DMS153 treated with DMSO at 0.1 percent for 48 hours (cell line): ENCODE measurements at regions not wholly inside any gene's neighbourhood (a gene's known extent, or its start where the extent isn't known, plus 50 kb on each side); places are given as distances from the start of the nearest gene placed in this dataset.
"Not testable (repeated sequence)": the region's sequence is repeated elsewhere in the genome, so short reads cannot be mapped to it uniquely, and the experiment has no call there.

Source experiments
- DNase-seq: peaks from one replicate; lab custom pipeline; 2025; ENCODE audit not compliant: unreplicated experiment; lab: John Stamatoyannopoulos, UW

DNA sequence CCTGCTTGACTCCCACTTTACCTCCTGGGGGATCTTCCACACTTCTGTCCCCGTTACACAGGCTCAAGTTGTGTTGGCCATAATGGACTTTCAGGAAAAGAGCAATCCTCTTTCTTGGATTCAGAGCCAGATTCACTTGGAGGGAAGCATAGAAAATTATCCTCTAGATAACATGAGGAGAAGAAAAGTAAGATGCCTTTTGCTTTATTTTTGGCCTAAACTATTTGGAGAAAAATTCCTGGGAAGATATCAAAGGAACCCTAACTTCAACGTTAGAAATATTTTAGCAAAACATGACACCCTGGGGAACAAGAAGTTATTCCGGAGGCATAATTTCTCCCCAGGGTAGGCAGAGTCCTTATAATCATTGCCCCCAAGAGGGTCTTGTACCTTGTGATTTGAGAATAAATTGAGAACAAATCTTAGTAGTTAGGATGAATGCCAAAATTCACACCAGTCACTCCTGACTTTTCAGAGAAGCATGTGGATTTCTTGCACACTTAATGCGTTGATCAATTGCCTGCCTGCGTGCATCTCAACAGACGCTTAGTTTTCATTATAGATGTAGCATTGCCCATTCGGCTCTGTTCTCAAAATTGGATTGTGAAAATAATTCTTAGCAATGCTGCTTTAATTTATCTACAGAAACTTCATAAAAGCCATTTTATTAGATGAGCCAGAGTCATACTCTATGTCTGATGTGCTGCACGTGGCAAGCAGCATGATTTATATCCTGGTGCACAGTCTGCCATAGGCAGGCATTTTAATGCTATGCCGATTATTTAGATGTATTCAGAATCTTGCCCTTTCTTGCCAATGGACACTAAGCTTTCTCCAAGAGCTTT, 224.4 kb downstream of the C7orf25 start:
- DNase-seq, result no peak

DNA sequence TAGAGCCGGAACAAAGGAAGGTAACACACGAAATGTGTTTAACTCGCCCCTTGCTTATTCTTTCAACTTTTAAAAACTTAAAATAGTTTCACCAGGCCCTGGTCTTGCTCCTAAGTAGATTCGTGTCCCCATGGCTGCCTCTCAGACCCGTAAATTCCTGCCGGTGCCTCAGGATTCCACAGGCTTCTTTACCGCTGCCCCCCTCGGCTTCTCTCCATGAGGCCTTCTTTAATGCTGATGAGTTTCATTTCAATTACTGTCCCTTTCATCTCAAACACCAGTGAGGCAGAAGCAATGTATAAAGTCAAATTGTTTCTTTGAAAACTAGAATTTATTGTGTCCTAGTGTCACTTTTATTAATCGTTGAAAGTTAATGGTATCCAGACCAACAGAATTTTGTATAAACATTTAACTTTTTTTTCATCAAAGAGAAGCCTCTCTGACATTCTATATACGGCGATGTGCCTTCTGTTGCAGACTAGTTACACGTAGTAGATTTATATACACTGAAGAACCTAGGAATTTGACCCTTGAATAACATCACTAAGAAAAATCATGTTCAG, 225.2 kb downstream of the C7orf25 start:
- DNase-seq, result no peak

DNA sequence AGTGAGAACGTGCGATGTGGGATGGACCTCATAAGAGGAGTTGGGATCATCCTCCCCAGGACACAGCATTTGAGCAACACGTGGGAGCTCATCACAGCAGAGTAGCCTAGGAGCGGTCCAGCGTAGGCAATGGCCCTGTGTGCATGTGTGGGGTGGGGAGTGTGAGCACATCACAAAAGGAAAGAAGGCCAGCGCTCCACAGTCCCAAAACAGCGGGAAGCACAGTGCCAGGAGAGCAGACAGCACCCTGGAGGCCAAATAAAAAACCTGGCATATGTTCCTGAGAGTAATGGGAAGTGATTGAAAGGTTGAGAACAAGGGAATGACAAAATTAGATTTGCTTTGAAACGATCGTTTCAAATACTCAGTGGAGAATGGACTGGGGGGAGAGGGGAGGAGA, 226.0 kb downstream of the C7orf25 start:
- no peak for DNase-seq

DNA sequence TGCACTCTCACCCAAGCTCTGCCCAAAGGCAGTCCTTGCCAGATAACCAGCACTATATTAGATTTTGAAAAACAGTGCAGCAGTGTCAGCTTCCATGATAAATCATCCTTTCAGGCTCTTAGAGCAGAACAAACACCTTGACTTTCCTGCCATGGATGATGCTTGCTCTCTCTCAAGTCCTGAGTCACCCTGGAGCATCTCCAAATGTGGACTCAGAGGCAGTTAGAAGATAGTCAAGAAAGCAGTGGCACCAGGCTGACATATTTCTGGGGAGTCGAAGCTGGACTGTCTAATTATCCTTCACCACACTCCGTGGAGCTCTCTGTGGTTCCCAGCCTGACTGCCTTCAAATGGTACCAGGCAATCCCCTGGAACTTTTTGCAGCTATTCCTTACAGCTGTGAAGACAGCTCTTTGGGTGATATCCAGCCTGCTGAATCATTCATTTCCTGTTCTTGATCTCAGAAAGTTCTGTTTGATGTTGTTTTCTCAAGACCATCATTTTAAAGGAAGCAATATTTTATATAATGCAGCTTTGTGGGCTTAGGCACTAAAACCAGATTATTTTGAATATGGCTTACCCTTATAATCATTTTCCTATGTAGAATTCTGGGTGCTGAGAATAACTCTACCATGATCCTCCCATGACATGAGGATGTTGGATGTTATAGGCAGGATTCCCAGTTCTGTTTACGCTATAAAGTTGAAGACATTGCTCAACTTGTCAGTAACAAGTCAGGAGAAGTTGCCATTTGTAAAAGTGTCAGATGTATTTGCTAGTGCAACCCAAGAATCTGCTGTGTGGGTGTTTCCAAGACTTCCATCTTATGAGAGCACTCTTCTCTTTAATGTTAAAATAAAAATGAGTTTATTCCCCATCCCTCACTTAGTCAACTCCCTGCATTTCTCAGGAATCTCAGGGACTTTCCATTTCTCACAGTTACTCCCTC, 233.8 kb downstream of the C7orf25 start:
- DNase-seq, result no peak

DNA sequence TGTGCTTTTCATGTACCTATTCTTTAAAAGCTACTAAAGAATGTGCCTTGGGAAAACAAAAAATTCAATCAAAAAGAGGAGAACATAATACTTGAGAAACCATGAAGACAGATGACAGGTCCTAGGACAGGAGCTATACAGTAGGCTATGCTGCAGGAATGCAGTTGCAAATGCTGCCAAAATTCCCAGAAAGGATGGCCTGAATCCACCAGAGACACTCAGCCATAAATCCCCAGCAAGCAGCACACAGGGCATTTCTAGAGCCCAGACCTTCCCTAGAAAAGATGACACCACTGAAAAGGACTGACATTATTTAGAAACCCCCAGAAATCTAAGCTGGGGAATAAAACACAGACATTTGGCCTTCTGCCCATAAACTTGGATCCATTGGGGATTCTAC, 237.3 kb downstream of the C7orf25 start:
- DNase-seq, result no peak

DNA sequence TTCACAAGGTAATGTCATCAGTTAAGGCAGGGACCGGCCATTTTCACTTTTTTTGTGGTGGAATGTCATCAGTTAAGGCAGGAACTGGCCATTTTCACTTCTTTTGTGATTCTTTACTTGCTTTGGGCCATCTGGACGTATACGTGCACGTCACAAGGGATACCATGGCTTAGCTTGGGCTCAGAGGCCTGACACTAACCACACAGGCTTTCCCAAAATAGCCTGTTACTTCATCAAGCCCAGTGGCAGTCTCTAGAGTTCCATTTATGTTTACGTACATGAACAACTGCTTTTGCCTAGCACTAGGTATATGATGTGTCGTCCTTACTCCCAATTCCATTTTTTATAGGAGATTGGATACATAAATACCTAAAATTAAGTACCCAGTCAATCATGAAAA, 237.9 kb downstream of the C7orf25 start:
- DNase-seq, result no peak

DNA sequence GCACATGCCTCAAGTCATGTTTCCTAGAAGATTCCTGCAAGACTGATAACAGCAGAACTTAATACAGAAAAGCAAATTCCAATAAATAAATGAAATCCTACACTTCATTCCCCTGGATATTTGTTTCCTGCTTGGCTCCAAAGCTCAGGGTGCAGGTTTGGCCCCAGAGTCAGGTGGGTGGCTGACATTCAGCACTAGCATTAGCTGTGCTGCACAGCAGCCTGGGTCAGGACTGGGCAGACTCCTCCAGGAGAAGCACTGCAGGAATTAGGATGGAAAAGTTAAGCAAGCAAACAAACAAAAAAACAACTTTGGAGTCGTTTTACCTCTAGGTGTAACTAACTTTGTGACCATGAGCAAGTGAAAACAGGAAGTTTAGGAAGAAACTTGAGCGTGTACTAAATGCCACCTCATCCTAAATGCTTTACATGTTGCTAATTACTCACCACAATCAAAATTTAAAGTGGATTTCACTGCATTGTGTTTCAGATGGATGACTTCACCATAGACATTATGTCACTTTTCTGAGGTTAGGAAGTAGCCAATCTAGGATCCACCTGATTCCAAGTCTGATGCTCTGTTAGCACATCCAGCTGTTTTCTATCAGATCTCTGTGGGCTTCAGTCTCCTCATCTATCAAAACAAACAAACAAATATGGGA, 239.4 kb downstream of the C7orf25 start:
- DNase-seq, result no peak

DNA sequence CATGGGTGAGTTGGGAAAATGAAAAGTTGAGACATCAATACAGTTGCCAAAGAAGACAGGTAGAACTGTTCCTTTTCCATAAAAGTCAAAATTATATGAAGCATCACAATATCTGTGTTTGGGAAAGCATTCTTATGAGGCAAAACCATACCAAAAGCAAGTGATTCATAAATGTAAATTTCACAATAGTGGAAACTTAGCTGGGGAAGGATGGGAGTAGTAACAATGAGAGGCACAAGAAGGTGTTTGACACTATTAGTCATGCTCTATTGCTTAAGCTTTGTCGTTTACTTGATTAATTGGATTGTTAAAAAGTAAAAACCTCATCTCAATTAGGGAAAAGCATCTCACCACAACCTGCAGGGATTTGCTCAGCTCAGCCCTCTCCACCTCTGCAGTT, 240.2 kb downstream of the C7orf25 start:
- no peak for DNase-seq

DNA sequence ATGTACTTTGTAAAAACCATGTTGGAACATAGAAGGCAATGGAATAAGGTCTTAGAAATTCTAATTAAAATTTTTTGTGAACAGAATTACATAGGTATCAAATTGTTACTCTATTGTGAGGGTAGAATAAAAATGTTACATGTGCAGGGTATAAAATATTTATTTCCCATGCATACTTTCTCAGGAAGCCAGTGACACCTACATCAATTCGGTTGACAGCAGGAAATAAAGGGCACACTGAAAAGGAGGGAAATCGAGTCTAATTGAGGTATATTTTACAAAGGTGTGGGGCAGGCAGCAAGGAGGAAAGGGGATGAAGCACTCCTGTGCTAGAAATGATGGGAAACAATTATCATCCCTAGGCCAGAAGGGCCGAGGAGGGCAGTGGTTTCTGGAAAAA, 244.9 kb downstream of the C7orf25 start:
- no peak for DNase-seq

DNA sequence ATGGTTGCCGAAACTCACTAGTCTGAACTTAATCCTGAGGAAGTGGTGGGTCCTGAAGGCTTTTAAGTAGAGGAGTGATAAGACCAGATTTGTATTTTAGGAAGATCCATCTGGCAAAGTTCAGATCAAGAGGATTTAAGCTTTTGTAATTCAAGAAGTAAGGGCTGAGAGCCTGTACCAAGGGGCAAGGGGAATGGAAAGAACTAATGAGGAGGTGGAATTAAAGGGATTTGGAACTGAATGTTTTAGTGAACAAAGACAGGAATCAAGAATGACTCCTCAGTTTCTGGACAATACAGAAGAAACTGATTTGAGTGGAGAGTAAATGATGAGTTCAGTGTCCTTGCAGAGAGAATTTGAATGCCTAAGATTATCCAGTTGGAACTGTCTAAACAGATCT, 249.0 kb downstream of the C7orf25 start:
- no peak for DNase-seq

DNA sequence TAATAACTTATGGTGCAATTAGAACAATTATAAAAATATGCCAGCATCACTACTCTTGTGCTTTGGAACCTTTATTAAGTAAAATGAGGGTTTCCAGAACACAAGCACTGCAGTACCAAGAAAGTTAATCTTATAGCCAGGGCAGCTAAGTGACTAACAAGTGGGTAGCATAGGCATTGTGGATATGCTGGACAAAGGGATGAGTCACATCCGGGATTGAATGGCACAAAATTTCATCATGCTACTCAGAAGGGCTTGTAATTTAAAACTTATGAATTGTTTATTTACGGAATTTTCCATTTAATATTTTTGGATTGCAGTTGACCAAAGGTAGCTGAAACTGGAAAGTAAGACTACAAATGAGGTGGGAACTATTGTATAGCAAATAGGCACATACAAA, 250.6 kb downstream of the C7orf25 start:
- DNase-seq, result no peak

DNA sequence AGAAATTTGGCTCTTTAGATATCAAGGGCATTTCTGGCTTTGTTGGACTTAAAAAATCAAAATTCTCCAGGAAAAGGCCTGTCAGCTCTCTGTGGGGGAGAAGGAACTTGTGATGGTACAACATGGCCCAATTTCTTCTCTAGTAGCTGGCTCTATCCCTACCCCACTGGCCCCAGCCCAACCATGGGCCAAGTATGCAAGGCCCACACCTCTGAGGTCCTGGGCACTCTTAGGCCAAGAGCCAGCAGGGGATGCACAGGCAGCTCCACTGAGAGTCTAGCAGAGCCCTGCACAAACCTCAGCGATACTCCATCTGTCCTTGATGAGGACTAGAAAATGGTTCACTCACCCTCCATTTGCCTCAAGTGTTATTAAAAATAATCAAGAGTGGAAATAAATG, 261.2 kb downstream of the C7orf25 start:
- no peak for DNase-seq

DNA sequence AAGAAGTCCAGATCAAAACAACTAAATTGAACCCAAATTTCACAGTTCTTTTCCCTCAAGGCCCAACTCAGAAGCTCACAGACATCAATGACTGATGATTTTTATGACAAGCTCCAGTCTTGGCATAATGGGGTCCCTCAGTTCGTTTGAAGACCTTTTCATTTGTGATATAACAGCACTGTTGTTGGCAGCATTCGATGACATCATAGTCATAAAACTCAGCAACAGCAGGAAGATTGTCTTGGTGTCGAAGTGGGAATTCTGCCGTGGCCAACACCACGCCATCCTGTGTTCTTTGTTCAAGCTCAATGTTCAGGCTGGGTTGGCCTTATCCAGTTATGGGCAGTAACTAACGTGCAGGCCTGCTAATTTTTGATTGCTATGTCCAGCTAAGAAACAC, 261.7 kb downstream of the C7orf25 start:
- DNase-seq, result no peak

DNA sequence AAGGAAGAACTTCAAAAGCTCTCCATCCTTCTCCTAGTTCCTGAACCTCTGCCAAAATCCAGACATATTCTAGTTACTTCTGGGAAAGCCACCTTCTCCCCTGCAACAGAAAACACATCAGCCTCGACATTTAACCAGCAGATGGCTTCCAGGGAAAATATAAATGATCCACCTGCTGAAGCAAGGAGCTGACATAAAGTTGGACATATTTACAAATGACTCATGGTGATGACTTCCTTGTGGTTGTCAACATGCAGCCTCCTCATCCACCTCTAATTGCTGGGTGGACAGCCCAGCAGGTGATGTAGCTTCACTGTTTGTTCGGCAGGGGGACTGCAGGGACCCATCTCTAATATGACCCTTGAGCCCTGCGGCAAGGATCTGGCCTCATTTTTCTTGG, 266.0 kb downstream of the C7orf25 start:
- DNase-seq, result no peak

DNA sequence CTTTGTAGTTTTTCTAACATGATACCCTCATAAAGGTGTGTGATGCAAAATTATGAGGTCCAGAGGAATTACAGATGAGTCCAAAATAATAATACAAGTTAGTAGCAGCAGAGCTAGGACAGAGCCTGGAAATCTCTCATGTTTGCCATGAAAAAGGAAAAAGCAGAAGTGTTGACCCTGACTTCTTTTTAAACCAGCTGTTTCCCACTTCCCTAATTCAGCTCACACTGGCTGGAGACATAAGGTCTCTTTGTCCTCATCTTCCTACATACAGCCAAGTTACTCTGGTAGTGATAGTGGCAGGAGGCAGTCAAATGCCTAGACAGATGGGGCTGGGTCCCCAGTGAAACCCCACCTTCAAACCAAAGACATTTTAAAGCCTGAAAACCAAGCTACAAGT, 269.2 kb downstream of the C7orf25 start:
- DNase-seq, result no peak

DNA sequence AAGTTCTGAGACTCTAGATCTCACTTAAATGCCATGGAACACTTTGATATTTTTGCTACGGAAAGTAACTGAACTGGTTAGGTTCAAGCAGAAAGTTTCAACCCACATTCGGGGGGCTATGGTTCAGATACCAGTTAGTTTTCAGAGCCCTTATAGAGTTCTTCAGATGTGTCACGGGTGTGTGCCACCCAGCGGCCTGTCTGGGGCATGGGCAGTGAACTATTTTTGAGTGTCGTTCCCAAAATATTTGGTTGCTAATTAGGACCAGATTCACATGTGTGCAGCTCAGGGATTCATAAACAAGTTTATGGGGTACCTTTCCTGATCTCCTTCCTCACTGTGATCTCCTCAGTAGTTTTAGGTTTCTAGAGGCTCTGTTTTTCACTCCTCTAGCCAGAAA, 271.9 kb downstream of the C7orf25 start:
- DNase-seq, result no peak

DNA sequence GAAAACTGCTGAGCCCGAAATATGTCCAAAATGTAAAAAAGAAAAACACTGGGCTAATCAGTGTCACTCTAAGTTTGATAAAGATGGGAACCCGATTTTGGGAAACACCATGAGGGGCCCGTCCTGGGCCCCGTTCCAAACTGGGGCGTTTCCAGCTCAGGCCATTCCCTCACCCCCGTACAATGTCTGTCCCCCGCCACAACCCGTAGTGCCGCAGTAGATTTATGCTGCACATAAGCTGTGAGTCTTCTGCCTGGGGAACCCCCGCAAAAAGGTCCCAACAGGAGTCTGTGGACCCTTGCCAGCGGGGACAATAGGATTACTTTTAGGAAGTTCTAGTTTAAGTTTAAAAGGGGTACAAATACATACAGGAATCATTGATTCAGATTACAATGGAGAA, 275.5 kb downstream of the C7orf25 start:
- DNase-seq, result not testable (repeated sequence)

DNA sequence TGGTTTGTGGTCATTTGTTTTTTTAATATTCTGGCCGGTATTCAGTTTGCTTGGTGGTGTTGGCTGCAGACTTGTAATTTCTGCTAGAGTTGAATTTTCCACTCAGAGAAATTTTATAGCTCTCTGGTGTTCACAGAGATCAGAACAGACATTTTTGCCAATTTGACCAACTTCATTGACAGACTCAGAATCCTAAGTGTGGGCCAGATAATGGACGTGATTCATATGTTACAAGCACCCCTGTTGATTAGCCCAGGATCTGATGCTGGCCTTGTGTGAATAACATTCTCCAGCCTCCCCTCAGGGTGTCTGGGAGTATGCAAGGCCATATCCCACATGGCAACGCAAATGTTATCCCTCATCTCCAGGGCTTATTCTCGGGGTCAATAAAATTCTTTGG, 283.8 kb downstream of the C7orf25 start:
- no peak for DNase-seq

DNA sequence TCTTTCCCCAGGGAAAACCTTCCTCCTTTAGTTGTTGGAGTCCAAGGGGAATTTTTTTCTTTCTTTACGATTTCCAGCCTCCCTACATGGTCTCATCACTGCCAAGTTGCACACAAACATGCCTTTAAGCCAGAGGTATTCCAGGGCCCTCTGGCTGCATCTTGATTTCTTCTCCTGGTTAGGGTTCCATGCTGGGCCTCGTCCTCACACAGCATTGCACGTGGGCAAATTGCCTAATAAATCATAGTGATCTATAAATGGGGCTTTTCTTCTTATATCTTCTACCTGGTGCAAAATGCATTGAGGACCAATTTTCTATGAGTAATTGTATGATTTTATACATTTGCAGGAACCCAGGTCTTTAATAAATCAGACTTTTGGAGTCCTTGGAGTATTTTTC, 284.2 kb downstream of the C7orf25 start:
- no peak for DNase-seq

DNA sequence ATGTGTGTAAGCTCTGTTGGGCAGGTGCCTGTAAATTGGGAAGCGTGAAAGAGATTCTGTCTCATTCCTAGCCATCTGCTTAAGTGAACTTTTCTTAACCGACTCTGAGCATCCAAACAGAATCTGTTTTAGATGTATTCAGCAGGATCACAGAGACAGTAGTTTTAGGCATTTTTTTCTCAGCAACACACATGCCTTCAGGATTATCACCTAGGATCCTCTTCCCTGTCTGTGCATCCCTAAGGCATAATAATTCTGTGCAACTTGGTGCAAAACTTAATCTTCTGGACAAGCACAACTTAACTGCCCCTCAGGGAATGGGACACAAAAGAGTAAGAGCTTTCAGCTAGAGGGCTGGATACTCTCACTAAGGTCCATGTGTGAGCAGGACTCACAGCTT, 284.8 kb downstream of the C7orf25 start:
- DNase-seq, result no peak

DNA sequence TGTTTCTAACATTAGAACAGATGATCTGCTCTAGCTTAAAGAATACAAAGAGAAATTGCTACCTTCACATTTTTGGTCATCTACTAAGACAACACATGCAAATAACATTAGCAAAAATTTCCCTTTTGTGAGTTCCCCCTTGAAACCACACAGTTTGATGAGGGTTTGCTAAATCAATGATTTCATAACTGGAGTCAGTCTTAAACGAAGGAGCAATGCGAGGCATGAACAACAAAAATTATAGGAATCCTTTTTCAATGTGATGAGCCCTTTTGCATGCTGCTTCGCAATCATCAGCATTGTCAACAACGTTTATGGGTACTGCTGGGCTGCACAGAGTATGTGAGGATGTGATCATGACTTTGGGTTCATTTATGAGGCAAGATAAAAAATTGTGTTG, 286.4 kb downstream of the C7orf25 start:
- DNase-seq, result no peak
